ENCODE measurements at regions not wholly inside any gene's neighbourhood (a gene's known extent, or its start where the extent isn't known, plus 50 kb on each side); places are given as distances from the start of the nearest gene placed in this dataset.

GRCh38 chr14:25753130-25753529 lies 703.2 kb upstream of the STXBP6 start:
- no peaks in the 10 kb centered on the region for H3K27me3 ChIP-seq
- no peak for DNase-seq
- H3K4me1 ChIP-seq = no peaks in the 10 kb centered on the region
- 69 to 75% methylated on average over 4 of the region's 4 CpGs for WGBS, 2 donors
- H3K9me3 ChIP-seq = no peaks in the 10 kb centered on the region
- TF ChIP-seq POLR2A (IDR thresholded peaks at IDR 0.05) = no peak
- no peak for TF ChIP-seq CTCF (IDR thresholded peaks at IDR 0.05)
- H3K4me3 ChIP-seq = no peak overlapping the region
- H3K27ac ChIP-seq = no peak overlapping the region
- intact Hi-C loops (cut with DNase I; ENCODE audit: low total_unique reads) = no loop called here
- no peaks in the 10 kb centered on the region for H3K36me3 ChIP-seq (ENCODE audit: low read depth, missing control alignments)

GRCh38 chr14:25750436-25750835 lies 700.5 kb upstream of the STXBP6 start:
- Histone ChIP-seq H3K4me1 (no peaks in the 10 kb centered on the region), H3K9me3 (no peaks in the 10 kb centered on the region), H3K36me3 (ENCODE audit: low read depth, missing control alignments) (no peaks in the 10 kb centered on the region), H3K27ac (no peak overlapping the region), H3K4me3 (no peak overlapping the region), H3K27me3 (no peaks in the 10 kb centered on the region)
- intact Hi-C loops (cut with DNase I; ENCODE audit: low total_unique reads) = no loop called here
- WGBS, 2 donors = 83 to 87% methylated on average over 1 of the region's 1 CpG
- TF ChIP-seq CTCF (IDR thresholded peaks at IDR 0.05) (no peak), POLR2A (IDR thresholded peaks at IDR 0.05) (no peak)
- no peak for DNase-seq

Small RNA genes in the stretch of these regions (small RNA-seq; reads per million reads assigned to genes)
- 0 reads per million in 2 donors for gene RF00440
